Sigmoid colon (tissue), 4 donors: ENCODE measurements at regions not wholly inside any gene's neighbourhood (a gene's known extent, or its start where the extent isn't known, plus 50 kb on each side); places are given as distances from the start of the nearest gene placed in this dataset.
"Not testable (repeated sequence)": the region's sequence is repeated elsewhere in the genome, so short reads cannot be mapped to it uniquely, and the experiment has no call there.

Experiments
- CTCF ChIP-seq, 4 experiments: fragments of 450-650 bp in 3 of 4; fragments of 200-600 bp in 1 of 4; IDR thresholded peaks; one replicate each; pipeline ENCODE4 v1.5.1; 2016 to 2019; ENCODE audit warnings: antibody characterized with exemption in 4 of 4, mild to moderate bottlenecking in 3 of 4, moderate library complexity in 2 of 4
- EP300 ChIP-seq, 4 donors: sonication (generic); formaldehyde crosslinking; IDR thresholded peaks; one replicate each; pipeline ENCODE4 v1.6.1; 2017; ENCODE audit warnings: antibody characterized with exemption in 4 of 4
- POLR2A ChIP-seq, 2 donors: fragments of 450-650 bp; IDR thresholded peaks; one replicate each; pipeline ENCODE4 v1.6.1; 2016; ENCODE audit warnings: antibody characterized with exemption in 2 of 2, mild to moderate bottlenecking in 2 of 2, moderate library complexity in 2 of 2
- POLR2AphosphoS5 ChIP-seq, 4 donors: sonication (generic); formaldehyde crosslinking; IDR thresholded peaks; one replicate each; pipeline ENCODE4 v1.6.1; 2017; ENCODE audit warnings: antibody characterized with exemption in 4 of 4

GRCh38 chr6:26859771-26860163 is 200.2 kb upstream of the ZNF322 start:
- not testable (repeated sequence) for TF ChIP-seq CTCF, POLR2A, POLR2AphosphoS5, EP300 (IDR thresholded peaks at IDR 0.05)
